GM10248 (cell line): ENCODE measurements at regions not wholly inside any gene's neighbourhood (a gene's known extent, or its start where the extent isn't known, plus 50 kb on each side); places are given as distances from the start of the nearest gene placed in this dataset.

Experiments used
- CTCF ChIA-PET: fragments of 300-600 bp; sonication (Branson Sonifier 250); formaldehyde crosslinking; extraction: SDS; loops from one replicate; lab custom pipeline; 2021; ENCODE audit warnings: antibody characterized with exemption; lab: Yijun Ruan, JAX
- POLR2A ChIA-PET: fragments of 350-650 bp; sonication (Branson Sonifier 250); formaldehyde crosslinking; extraction: SDS; loops from one replicate; lab custom pipeline; 2020; ENCODE audit warnings: antibody characterized with exemption; lab: Yijun Ruan, JAX
- DNase-seq: peaks from one replicate; pipeline ENCODE4 v3.0.0; 2012; ENCODE audit errors: extremely low spot score
- TF ChIP-seq, protein P1 (sequence below): IDR thresholded peaks from 2 replicates; pipeline ENCODE4 v1.5.1; 2012; ENCODE audit warnings: mild to moderate bottlenecking, low read depth; ENCODE audit errors: extremely low read depth, missing control alignments, control extremely low read depth

DNA sequence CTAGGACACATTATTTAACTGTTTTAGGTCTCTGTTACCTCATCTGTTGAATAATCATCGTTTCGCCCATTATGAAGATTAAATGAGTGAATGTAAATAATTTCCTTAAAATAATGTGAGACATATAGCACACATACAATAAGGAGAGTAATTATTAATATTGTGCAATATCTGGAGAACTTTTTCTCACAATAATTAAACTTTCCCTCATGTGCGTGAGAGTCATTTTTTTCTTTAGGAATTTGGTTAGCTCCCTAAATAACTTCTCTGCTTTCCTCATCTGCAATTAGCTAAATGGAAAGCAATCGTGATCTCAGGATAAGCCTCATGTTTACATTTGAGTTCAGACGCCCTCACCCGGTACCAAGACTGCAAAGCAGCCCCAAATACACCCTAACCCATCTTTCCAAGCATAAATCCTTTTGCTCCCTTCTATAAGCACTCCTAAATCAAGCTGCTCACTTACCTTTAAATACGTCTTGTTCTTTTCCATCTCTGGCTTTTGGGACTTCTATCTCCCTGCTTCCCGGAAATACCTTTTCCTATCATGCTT, 78.8 kb downstream of the MZT1 start:
- ChIA-PET POLR2A (no interaction called here), CTCF (no interaction called here)
- TF ChIP-seq, protein P1, sequence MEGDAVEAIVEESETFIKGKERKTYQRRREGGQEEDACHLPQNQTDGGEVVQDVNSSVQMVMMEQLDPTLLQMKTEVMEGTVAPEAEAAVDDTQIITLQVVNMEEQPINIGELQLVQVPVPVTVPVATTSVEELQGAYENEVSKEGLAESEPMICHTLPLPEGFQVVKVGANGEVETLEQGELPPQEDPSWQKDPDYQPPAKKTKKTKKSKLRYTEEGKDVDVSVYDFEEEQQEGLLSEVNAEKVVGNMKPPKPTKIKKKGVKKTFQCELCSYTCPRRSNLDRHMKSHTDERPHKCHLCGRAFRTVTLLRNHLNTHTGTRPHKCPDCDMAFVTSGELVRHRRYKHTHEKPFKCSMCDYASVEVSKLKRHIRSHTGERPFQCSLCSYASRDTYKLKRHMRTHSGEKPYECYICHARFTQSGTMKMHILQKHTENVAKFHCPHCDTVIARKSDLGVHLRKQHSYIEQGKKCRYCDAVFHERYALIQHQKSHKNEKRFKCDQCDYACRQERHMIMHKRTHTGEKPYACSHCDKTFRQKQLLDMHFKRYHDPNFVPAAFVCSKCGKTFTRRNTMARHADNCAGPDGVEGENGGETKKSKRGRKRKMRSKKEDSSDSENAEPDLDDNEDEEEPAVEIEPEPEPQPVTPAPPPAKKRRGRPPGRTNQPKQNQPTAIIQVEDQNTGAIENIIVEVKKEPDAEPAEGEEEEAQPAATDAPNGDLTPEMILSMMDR = no peak
- DNase-seq = no peak

DNA sequence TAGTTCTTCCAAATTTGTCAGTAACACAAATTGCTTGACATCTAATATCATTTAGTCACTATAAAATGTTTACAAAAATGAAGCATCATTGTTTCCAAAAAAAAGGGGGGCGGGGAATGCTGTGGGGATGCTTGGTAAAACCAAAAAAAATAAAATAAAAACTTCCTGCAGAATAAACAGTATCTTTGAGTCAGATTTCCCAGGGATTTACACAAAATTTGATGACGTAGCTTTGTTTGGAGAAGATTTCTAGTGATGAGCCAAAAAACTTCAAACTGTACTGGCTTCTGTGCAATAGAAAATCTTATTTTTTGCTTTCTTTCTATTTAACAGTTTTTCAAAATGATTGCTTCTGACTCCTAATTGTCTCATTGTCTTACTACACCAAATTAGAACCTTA, 80.0 kb downstream of the MZT1 start:
- no peak for DNase-seq
- CTCF ChIA-PET = no interaction called here
- POLR2A ChIA-PET = no interaction called here
- TF ChIP-seq, protein P1 = no peak

DNA sequence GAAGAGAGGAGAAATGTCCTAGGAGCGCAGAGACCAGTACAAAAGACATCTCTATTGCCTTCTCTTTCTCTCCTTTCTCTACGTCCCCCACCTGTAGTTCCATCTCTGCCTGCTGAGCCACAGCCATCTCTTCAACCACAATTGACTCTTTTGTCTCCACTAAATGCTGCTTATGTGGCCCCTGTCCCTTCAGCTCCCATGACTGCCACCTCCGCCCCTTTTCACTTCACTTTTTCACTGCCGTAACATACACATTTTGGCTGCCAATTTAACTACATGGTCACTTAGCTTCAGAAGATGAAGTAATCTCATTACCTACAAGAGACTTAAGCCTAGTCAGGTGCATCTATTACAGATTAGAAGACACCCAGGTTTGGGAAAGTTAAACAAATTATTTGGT, 81.9 kb downstream of the MZT1 start:
- TF ChIP-seq, protein P1 = no peak
- ChIA-PET CTCF (interaction anchor here (1.4 to 1.7 kb wide), 3 partner anchors 11 to 32 kb away, joined by 3 to 4 read pairs (median 3); no protein-coding TSS in a partner anchor), POLR2A (no interaction called here)
- no peak for DNase-seq

DNA sequence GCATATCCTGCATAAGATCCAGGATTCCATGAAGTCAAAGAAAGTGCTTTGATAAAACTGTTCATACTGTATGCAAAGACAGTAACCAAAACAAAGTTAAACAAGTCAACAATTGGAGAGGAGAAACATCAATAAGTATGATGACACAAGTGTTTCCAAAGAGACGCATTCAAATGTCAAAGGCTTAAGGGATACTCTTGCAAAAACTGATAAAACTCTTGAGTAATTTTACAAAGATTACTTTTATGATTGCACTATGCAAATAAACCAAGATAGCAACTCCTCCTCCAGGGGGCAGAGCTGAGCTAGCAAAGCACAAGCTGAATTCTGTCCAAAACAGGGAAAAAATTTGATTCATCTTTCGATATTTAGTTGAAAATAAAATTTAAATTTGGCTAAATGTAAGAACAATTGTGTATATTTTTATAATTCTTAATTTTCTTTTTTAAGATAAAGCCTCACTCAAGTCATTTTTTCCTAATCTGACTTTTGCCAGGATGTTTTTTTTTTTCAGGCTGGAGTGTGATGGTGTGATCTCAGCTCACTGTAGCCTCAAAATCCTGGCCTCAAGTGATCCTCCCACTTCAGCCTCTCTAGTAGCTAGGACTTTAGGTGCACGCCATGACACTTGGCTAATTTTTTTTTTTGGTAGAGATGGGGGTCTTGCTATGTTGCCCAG, 84.0 kb downstream of the MZT1 start:
- peak; percentile 37 for DNase-seq
- ChIA-PET CTCF (interaction anchor here (1.0 to 3.4 kb wide), 10 partner anchors 8 to 1067 kb away, joined by 3 to 18 read pairs (median 6); no protein-coding TSS in a partner anchor), POLR2A (interaction anchor here (0.7 kb wide), 1 partner anchor 496 kb away, joined by 6 read pairs; no protein-coding TSS in a partner anchor)
- TF ChIP-seq, protein P1 = peak; percentile 63

DNA sequence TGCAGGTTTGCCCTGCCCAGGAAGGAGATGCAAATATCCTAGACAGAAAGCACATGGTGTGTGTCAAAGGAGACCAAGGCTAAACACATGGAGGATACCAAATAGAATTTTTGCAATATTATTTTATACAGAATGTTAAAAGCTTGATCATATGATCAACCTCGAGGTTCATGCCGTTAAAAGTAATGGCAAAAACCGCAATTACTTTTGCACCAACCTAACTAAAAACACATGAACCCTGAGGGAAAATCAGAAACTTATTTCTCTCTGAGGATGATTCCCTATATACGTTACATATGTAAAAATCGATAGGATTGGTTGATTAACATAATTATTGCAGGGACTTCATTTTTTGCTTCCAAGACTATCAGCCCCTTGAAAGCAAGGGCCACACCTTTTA, 88.1 kb downstream of the MZT1 start:
- POLR2A ChIA-PET = no interaction called here
- CTCF ChIA-PET = no interaction called here
- TF ChIP-seq, protein P1 = no peak
- no peak for DNase-seq

DNA sequence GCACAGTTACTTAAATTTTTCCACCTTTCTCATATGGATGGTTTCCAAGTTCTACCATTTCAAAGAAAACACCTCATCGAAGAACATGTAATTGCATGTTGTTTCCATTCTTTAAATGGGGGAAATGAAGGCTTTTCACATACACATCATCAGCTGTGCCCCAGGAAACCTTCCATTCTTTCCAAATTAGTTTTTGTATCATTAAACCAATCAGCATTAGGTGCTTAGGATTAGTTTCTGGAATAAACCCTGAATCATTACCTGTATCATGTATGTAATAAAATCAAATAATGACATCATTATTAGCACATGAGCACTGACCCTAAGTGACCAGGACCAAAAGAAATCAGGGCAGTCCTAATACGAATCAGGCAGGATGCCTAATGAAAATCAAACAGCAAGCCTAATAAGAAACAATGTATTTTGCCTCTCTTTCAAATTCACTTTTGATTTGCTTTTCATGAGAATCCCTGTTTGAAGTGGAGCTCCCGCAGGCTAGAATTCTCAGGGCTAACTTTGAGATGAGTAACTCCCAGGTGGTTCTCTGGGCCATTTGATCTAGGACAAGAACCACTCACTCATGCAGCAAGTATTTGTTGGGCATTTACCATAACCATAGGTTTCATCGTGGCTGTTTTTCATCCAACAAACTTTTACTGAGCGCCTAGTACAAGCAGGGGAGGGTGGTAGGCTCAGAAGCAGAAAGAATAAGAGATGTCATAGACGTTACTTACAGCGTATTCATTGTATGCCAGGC, 89.2 kb downstream of the MZT1 start:
- TF ChIP-seq, protein P1 = no peak
- ChIA-PET POLR2A (no interaction called here), CTCF (no interaction called here)
- no peak for DNase-seq
